ENCODE measurements at regions not wholly inside any gene's neighbourhood (a gene's known extent, or its start where the extent isn't known, plus 50 kb on each side); places are given as distances from the start of the nearest gene placed in this dataset.

GRCh38 chr5:81901586-81901985, 70.2 kb upstream of the ATG10 start:
- H3K4me1 Mint-ChIP-seq (ENCODE audit: low read depth, unreplicated experiment), result peaks cover 7% of the 10 kb centered on the region
- DNase-seq, result no peak
- CTCF ChIA-PET, result no interaction called here
- H3K4me3 Mint-ChIP-seq (ENCODE audit: unreplicated experiment), result no peak overlapping the region
- POLR2A ChIA-PET, result no interaction called here
- no TSS peak for BruUV-seq (replicated peaks)
- no peaks in the 10 kb centered on the region for H3K36me3 Mint-ChIP-seq (ENCODE audit: insufficient read depth, unreplicated experiment)
- peak overlapping the region; percentile 10 for H3K27ac Mint-ChIP-seq (ENCODE audit: unreplicated experiment)
- Histone ChIP-seq H3K9me3 (peaks cover 6% of the 10 kb centered on the region; the same call in 1 of the 2 replicates), H3K36me3 (ENCODE audit: control insufficient read depth, insufficient read depth, low read length) (no peaks in the 10 kb centered on the region), H3K4me3 (ENCODE audit: low read depth, low read length) (no peak overlapping the region), H3K27me3 (replicated peaks; ENCODE audit: control insufficient read depth, insufficient read depth, low read length) (no peaks in the 10 kb centered on the region), H3K4me1 (peaks cover 7% of the 10 kb centered on the region)
- H3K9me3 Mint-ChIP-seq (ENCODE audit: unreplicated experiment), result peaks cover 20% of the 10 kb centered on the region
- intact Hi-C loops (cut with micrococcal nuclease; ENCODE audit: unreplicated experiment), result no loop called here
- TF ChIP-seq CTCF (IDR thresholded peaks at IDR 0.05; ENCODE audit: insufficient read depth in 1 of 2, low read depth in 1 of 2, low read length in 1 of 2, severe bottlenecking in 1 of 2, unreplicated experiment in 1 of 2), result no peak
- H3K27me3 Mint-ChIP-seq (ENCODE audit: insufficient read depth, unreplicated experiment), result no peaks in the 10 kb centered on the region

GRCh38 chr5:81899123-81899522, 72.7 kb upstream of the ATG10 start:
- no peak overlapping the region for H3K4me3 ChIP-seq (ENCODE audit: low read depth, low read length)
- H3K4me3 Mint-ChIP-seq (ENCODE audit: unreplicated experiment), result no peak overlapping the region
- intact Hi-C loops (cut with micrococcal nuclease; ENCODE audit: unreplicated experiment), result no loop called here
- peaks cover 20% of the 10 kb centered on the region for H3K9me3 Mint-ChIP-seq (ENCODE audit: unreplicated experiment)
- H3K4me1 Mint-ChIP-seq (ENCODE audit: low read depth, unreplicated experiment), result peaks cover 6% of the 10 kb centered on the region
- no peaks in the 10 kb centered on the region for H3K36me3 Mint-ChIP-seq (ENCODE audit: insufficient read depth, unreplicated experiment)
- BruUV-seq (replicated peaks), result no TSS peak
- H3K27me3 Mint-ChIP-seq (ENCODE audit: insufficient read depth, unreplicated experiment), result no peaks in the 10 kb centered on the region
- H3K27me3 ChIP-seq (replicated peaks; ENCODE audit: control insufficient read depth, insufficient read depth, low read length), result no peaks in the 10 kb centered on the region
- no peak for DNase-seq
- no peaks in the 10 kb centered on the region for H3K36me3 ChIP-seq (ENCODE audit: control insufficient read depth, insufficient read depth, low read length)
- H3K9me3 ChIP-seq, result peaks cover 6% of the 10 kb centered on the region; the same call in 1 of the 2 replicates
- H3K27ac Mint-ChIP-seq (ENCODE audit: unreplicated experiment), result no peak overlapping the region
- CTCF ChIA-PET, result no interaction called here
- no peak for TF ChIP-seq CTCF (IDR thresholded peaks at IDR 0.05; ENCODE audit: insufficient read depth in 1 of 2, low read depth in 1 of 2, low read length in 1 of 2, severe bottlenecking in 1 of 2, unreplicated experiment in 1 of 2)
- POLR2A ChIA-PET, result no interaction called here
- H3K4me1 ChIP-seq, result peaks cover 1% of the 10 kb centered on the region

DNA sequence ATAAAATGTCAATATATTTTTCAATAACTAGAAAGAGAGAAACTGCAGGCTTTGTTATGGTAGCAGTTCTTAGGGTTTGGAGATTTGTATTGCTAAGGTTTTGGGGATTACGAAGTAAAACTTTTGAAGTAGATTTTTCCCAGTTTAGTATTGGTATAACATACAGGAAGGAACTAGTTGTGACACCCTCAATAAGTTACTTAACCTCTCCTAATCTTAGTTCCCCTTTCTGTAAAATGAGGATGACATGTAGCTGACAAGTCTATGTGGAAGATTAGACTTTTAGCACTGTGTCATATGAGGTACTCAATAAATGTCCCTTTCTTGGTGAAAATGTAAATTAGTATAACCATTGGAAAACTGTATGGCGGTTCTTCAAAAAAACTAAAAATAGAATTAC, 73.4 kb upstream of the ATG10 start:
- no TSS peak for BruUV-seq (replicated peaks)
- intact Hi-C loops (cut with micrococcal nuclease; ENCODE audit: unreplicated experiment), result no loop called here
- Mint-ChIP-seq H3K27ac (ENCODE audit: unreplicated experiment) (no peak overlapping the region), H3K4me1 (ENCODE audit: low read depth, unreplicated experiment) (no peaks in the 10 kb centered on the region), H3K27me3 (ENCODE audit: insufficient read depth, unreplicated experiment) (no peaks in the 10 kb centered on the region), H3K4me3 (ENCODE audit: unreplicated experiment) (no peak overlapping the region), H3K36me3 (ENCODE audit: insufficient read depth, unreplicated experiment) (no peaks in the 10 kb centered on the region), H3K9me3 (ENCODE audit: unreplicated experiment) (peaks cover 20% of the 10 kb centered on the region)
- H3K4me1 ChIP-seq, result no peaks in the 10 kb centered on the region
- DNase-seq, result no peak
- no peaks in the 10 kb centered on the region for H3K27me3 ChIP-seq (replicated peaks; ENCODE audit: control insufficient read depth, insufficient read depth, low read length)
- CTCF ChIA-PET, result no interaction called here
- TF ChIP-seq CTCF (IDR thresholded peaks at IDR 0.05; ENCODE audit: insufficient read depth in 1 of 2, low read depth in 1 of 2, low read length in 1 of 2, severe bottlenecking in 1 of 2, unreplicated experiment in 1 of 2), result no peak
- POLR2A ChIA-PET, result no interaction called here
- peaks cover 6% of the 10 kb centered on the region; the same call in 1 of the 2 replicates for H3K9me3 ChIP-seq
- no peaks in the 10 kb centered on the region for H3K36me3 ChIP-seq (ENCODE audit: control insufficient read depth, insufficient read depth, low read length)
- H3K4me3 ChIP-seq (ENCODE audit: low read depth, low read length), result no peak overlapping the region
